MCF 10A (cell line): ENCODE measurements at regions not wholly inside any gene's neighbourhood (a gene's known extent, or its start where the extent isn't known, plus 50 kb on each side); places are given as distances from the start of the nearest gene placed in this dataset.

Experiments
- BruUV-seq: library from RNA; stranded (reverse); fragments of 400-500 nt; replicated peaks from 2 replicates; lab custom pipeline; 2021; lab: Mats Ljungman, UMichigan
- CTCF ChIA-PET: fragments of 300-600 bp; sonication (Branson Sonifier 250); formaldehyde crosslinking; extraction: SDS; loops from one replicate; lab custom pipeline; 2021; ENCODE audit warnings: antibody characterized with exemption, inconsistent platforms; lab: Yijun Ruan, JAX
- POLR2A ChIA-PET: fragments of 300-600, 350-650 bp; sonication (Branson Sonifier 250); formaldehyde crosslinking; extraction: SDS; loops from one replicate; lab custom pipeline; 2020; ENCODE audit warnings: antibody characterized with exemption, inconsistent platforms; lab: Yijun Ruan, JAX
- DNase-seq: peaks from one replicate; pipeline ENCODE4 v3.0.0-alpha.2; 2018; ENCODE audit not compliant: unreplicated experiment
- H3K27ac Mint-ChIP-seq: one replicate; pipeline ENCODE4 v1.8.0; 2022; ENCODE audit warnings: mild to moderate bottlenecking, low read depth, mixed read lengths; ENCODE audit not compliant: unreplicated experiment
- H3K27me3 Mint-ChIP-seq: one replicate; pipeline ENCODE4 v1.8.0; 2022; ENCODE audit warnings: mixed read lengths; ENCODE audit not compliant: insufficient read depth, unreplicated experiment
- H3K36me3 Mint-ChIP-seq: one replicate; pipeline ENCODE4 v1.8.0; 2022; ENCODE audit warnings: mild to moderate bottlenecking, moderate library complexity, mixed read lengths; ENCODE audit not compliant: insufficient read depth, unreplicated experiment
- H3K4me1 Mint-ChIP-seq: one replicate; pipeline ENCODE4 v1.8.0; 2022; ENCODE audit warnings: mixed read lengths; ENCODE audit not compliant: insufficient read depth, unreplicated experiment
- H3K4me3 Mint-ChIP-seq: one replicate; pipeline ENCODE4 v1.8.0; 2022; ENCODE audit warnings: mild to moderate bottlenecking, moderate library complexity, mixed read lengths; ENCODE audit not compliant: unreplicated experiment
- H3K9me3 Mint-ChIP-seq: one replicate; pipeline ENCODE4 v1.8.0; 2022; ENCODE audit warnings: mixed read lengths; ENCODE audit not compliant: unreplicated experiment
- intact Hi-C: fragments of 100-400 bp; cut with micrococcal nuclease; formaldehyde crosslinking; loops from 2 replicates; pipeline ENCODE4 v1.14.1; 2022
- TF ChIP-seq, protein P1 (sequence below): fragments of 200-600 bp; IDR thresholded peaks from one replicate; pipeline ENCODE4 v1.8.0; 2022; ENCODE audit warnings: antibody characterized with exemption, mild to moderate bottlenecking; ENCODE audit not compliant: unreplicated experiment

- CTCF ChIA-PET: interaction anchor here (0.7 to 1.5 kb wide), 2 partner anchors 13 to 209 kb away, joined by 4 read pairs; no protein-coding TSS in a partner anchor
- TF ChIP-seq, protein P1, sequence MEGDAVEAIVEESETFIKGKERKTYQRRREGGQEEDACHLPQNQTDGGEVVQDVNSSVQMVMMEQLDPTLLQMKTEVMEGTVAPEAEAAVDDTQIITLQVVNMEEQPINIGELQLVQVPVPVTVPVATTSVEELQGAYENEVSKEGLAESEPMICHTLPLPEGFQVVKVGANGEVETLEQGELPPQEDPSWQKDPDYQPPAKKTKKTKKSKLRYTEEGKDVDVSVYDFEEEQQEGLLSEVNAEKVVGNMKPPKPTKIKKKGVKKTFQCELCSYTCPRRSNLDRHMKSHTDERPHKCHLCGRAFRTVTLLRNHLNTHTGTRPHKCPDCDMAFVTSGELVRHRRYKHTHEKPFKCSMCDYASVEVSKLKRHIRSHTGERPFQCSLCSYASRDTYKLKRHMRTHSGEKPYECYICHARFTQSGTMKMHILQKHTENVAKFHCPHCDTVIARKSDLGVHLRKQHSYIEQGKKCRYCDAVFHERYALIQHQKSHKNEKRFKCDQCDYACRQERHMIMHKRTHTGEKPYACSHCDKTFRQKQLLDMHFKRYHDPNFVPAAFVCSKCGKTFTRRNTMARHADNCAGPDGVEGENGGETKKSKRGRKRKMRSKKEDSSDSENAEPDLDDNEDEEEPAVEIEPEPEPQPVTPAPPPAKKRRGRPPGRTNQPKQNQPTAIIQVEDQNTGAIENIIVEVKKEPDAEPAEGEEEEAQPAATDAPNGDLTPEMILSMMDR: no peak
- intact Hi-C loops: no loop called here
- DNase-seq: no peak
- H3K36me3 Mint-ChIP-seq: peaks cover 22% of the 10 kb centered on the region
- peak overlapping the region; percentile 100 for H3K27ac Mint-ChIP-seq
- peaks cover 36% of the 10 kb centered on the region for H3K4me1 Mint-ChIP-seq
- H3K9me3 Mint-ChIP-seq: peaks cover 7% of the 10 kb centered on the region
- POLR2A ChIA-PET: interaction anchor here (0.8 to 1.3 kb wide), 4 partner anchors 13 to 162 kb away, joined by 3 to 6 read pairs (median 4); no protein-coding TSS in a partner anchor
- no TSS peak for BruUV-seq
- no peak overlapping the region for H3K4me3 Mint-ChIP-seq
- no peaks in the 10 kb centered on the region for H3K27me3 Mint-ChIP-seq
Observed at GRCh38 chr9:115938479-115938878, 215.1 kb upstream of the PAPPA start.

DNA sequence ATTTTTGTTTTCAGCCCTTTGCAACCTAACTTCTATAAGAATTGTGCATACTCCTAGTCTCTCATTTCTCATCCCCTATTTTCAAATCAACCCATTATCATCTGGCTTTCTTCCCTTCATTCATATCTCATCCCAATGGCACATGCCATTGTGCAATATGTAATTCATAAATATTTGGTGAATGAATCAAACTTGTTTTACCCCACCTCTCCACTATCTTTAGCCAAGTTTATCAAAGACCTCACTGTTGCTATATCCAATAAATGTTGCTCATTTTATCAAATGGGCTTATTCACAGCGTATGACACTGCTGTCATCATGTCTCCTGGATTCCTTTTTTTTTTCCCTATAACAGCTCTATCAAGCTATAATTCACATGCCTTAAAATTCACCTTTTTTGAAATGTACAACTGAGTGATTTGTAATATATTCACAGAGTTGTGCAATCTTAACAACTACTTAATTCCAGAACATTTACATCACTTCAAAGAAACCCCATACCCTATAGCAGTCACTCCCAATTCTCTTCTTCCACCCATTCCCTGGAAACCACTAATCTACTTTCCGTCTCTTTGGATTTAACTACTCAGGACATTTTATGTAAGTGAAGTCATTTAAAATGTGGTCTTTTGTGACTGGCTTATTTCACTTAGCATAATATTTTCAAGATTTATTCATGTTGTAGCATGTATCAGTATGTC, 214.4 kb upstream of the PAPPA start:
- Mint-ChIP-seq H3K9me3 (peaks cover 7% of the 10 kb centered on the region), H3K36me3 (peaks cover 23% of the 10 kb centered on the region), H3K27ac (peak overlapping the region; percentile 100), H3K4me3 (peak overlapping the region; percentile 67), H3K4me1 (peaks cover 43% of the 10 kb centered on the region), H3K27me3 (no peaks in the 10 kb centered on the region)
- ChIA-PET POLR2A (interaction anchor here (0.6 to 1.3 kb wide), 5 partner anchors 27 to 342 kb away, joined by 3 to 4 read pairs (median 3); no protein-coding TSS in a partner anchor), CTCF (interaction anchor here (1.5 kb wide), 1 partner anchor 209 kb away, joined by 4 read pairs; no protein-coding TSS in a partner anchor)
- intact Hi-C loops: loop anchor here (1.0 kb wide), 1 partner anchor 57 kb away; no protein-coding TSS in a partner anchor
- TF ChIP-seq, protein P1: no peak
- no TSS peak for BruUV-seq
- DNase-seq: peak; percentile 77

GRCh38 chr9:115941561-115942315, 211.9 kb upstream of the PAPPA start:
- Mint-ChIP-seq H3K4me3 (peak overlapping the region; percentile 67), H3K27ac (peak overlapping the region; percentile 100), H3K4me1 (peaks cover 68% of the 10 kb centered on the region), H3K36me3 (peaks cover 42% of the 10 kb centered on the region), H3K9me3 (peaks cover 7% of the 10 kb centered on the region), H3K27me3 (no peaks in the 10 kb centered on the region)
- TF ChIP-seq, protein P1: no peak
- no TSS peak for BruUV-seq
- ChIA-PET POLR2A (interaction anchor here (0.6 to 4.5 kb wide), 10 partner anchors 10 to 606 kb away, joined by 3 to 20 read pairs (median 3); no protein-coding TSS in a partner anchor), CTCF (interaction anchor here (0.6 to 1.9 kb wide), 7 partner anchors 57 to 1537 kb away, joined by 3 to 8 read pairs (median 3); no protein-coding TSS in a partner anchor)
- intact Hi-C loops: loop anchor here (5.0 kb wide), 1 partner anchor 211 kb away; the partner anchor contains the start of gene PAPPA
- peak; percentile 74 for DNase-seq
